ENCODE measurements at regions not wholly inside any gene's neighbourhood (a gene's known extent, or its start where the extent isn't known, plus 50 kb on each side); places are given as distances from the start of the nearest gene placed in this dataset.
A peak's percentile ranks its signal among the peaks of the same experiment; 100 is the strongest.

GRCh38 chr14:31936115-31936514 is 141.0 kb upstream of the ARHGAP5 start:
- no peak overlapping the region for H3K27ac Mint-ChIP-seq
- peaks cover 2% of the 10 kb centered on the region for H3K27me3 Mint-ChIP-seq
- no peak overlapping the region for H3K4me3 Mint-ChIP-seq
- ChIA-PET CTCF (no interaction called here), POLR2A (no interaction called here)
- ATAC-seq (no peak), DNase-seq (no peak)
- intact Hi-C loops (cut with micrococcal nuclease) = loop anchor here (10.0 kb wide), 1 partner anchor 139 kb away; the partner anchor contains the start of gene ARHGAP5
- no peaks in the 10 kb centered on the region for H3K36me3 Mint-ChIP-seq (ENCODE audit: low read depth)
- TF ChIP-seq CTCF (IDR thresholded peaks at IDR 0.05) = no peak
- peaks cover 9% of the 10 kb centered on the region for H3K4me1 Mint-ChIP-seq (ENCODE audit: low read depth)
- H3K9me3 Mint-ChIP-seq = no peaks in the 10 kb centered on the region

GRCh38 chr14:31937730-31938346 is 139.3 kb upstream of the ARHGAP5 start:
- POLR2A ChIA-PET = no interaction called here
- Mint-ChIP-seq H3K4me3 (no peak overlapping the region), H3K27ac (peak overlapping the region; percentile 50), H3K9me3 (no peaks in the 10 kb centered on the region), H3K4me1 (ENCODE audit: low read depth) (peaks cover 9% of the 10 kb centered on the region), H3K36me3 (ENCODE audit: low read depth) (no peaks in the 10 kb centered on the region), H3K27me3 (peaks cover 4% of the 10 kb centered on the region)
- CTCF ChIA-PET = interaction anchor here (1.1 kb wide), 1 partner anchor 11 kb away, joined by 7 read pairs; no protein-coding TSS in a partner anchor
- ATAC-seq = peak; percentile 100
- no peak for TF ChIP-seq CTCF (IDR thresholded peaks at IDR 0.05)
- intact Hi-C loops (cut with micrococcal nuclease) = loop anchor here (10.0 kb wide), 1 partner anchor 137 kb away; the partner anchor contains the start of gene ARHGAP5
- peak; percentile 87 for DNase-seq

GRCh38 chr14:31939934-31940333 is 137.2 kb upstream of the ARHGAP5 start:
- no peaks in the 10 kb centered on the region for H3K36me3 Mint-ChIP-seq (ENCODE audit: low read depth)
- no peaks in the 10 kb centered on the region for H3K9me3 Mint-ChIP-seq
- intact Hi-C loops (cut with micrococcal nuclease) = loop anchor here (10.0 kb wide), 1 partner anchor 135 kb away; the partner anchor contains the start of gene ARHGAP5
- peaks cover 16% of the 10 kb centered on the region for H3K4me1 Mint-ChIP-seq (ENCODE audit: low read depth)
- TF ChIP-seq CTCF (IDR thresholded peaks at IDR 0.05) = no peak
- H3K27ac Mint-ChIP-seq = no peak overlapping the region
- no peak overlapping the region for H3K4me3 Mint-ChIP-seq
- POLR2A ChIA-PET = no interaction called here
- peaks cover 4% of the 10 kb centered on the region for H3K27me3 Mint-ChIP-seq
- CTCF ChIA-PET = interaction anchor here (0.8 kb wide), 1 partner anchor 13 kb away, joined by 3 read pairs; no protein-coding TSS in a partner anchor
- DNase-seq (no peak), ATAC-seq (no peak)

GRCh38 chr14:31941487-31941886 is 135.6 kb upstream of the ARHGAP5 start:
- ChIA-PET CTCF (interaction anchor here (0.8 to 0.9 kb wide), 2 partner anchors 15 to 313 kb away, joined by 3 read pairs; no protein-coding TSS in a partner anchor), POLR2A (no interaction called here)
- Mint-ChIP-seq H3K4me1 (ENCODE audit: low read depth) (peaks cover 21% of the 10 kb centered on the region), H3K36me3 (ENCODE audit: low read depth) (no peaks in the 10 kb centered on the region), H3K9me3 (no peaks in the 10 kb centered on the region), H3K27me3 (peaks cover 2% of the 10 kb centered on the region), H3K4me3 (no peak overlapping the region), H3K27ac (no peak overlapping the region)
- intact Hi-C loops (cut with micrococcal nuclease) = no loop called here
- ATAC-seq (no peak), DNase-seq (no peak)
- no peak for TF ChIP-seq CTCF (IDR thresholded peaks at IDR 0.05)

- no peak for ATAC-seq
- CTCF ChIA-PET = interaction anchor here (0.9 to 1.8 kb wide), 2 partner anchors 15 to 312 kb away, joined by 3 to 7 read pairs; no protein-coding TSS in a partner anchor
- H3K9me3 Mint-ChIP-seq = no peaks in the 10 kb centered on the region
- no peak overlapping the region for H3K27ac Mint-ChIP-seq
- no peak for DNase-seq
- H3K4me3 Mint-ChIP-seq = no peak overlapping the region
- H3K4me1 Mint-ChIP-seq (ENCODE audit: low read depth) = peaks cover 20% of the 10 kb centered on the region
- POLR2A ChIA-PET = no interaction called here
- intact Hi-C loops (cut with micrococcal nuclease) = no loop called here
- no peak for TF ChIP-seq CTCF (IDR thresholded peaks at IDR 0.05)
- peaks cover 2% of the 10 kb centered on the region for H3K27me3 Mint-ChIP-seq
- H3K36me3 Mint-ChIP-seq (ENCODE audit: low read depth) = no peaks in the 10 kb centered on the region
Measured at GRCh38 chr14:31942166-31942841, 134.8 kb upstream of the ARHGAP5 start.
